Loucy (cell line): ENCODE measurements at regions not wholly inside any gene's neighbourhood (a gene's known extent, or its start where the extent isn't known, plus 50 kb on each side); places are given as distances from the start of the nearest gene placed in this dataset.

Experiments
- H2AFZ ChIP-seq: fragments of 200-600 bp; sonication (generic); 2 replicates; pipeline ENCODE4 v1.6.0; 2016; ENCODE audit warnings: antibody characterized with exemption, mild to moderate bottlenecking, low read length, moderate library complexity
- H3F3A ChIP-seq: fragments of 200-600 bp; 2 replicates; pipeline ENCODE4 v1.6.0; 2016; ENCODE audit warnings: antibody characterized with exemption, low read depth, mild to moderate bottlenecking
- H3K27me3 ChIP-seq: fragments of 200-600 bp; sonication (generic); 2 replicates; pipeline ENCODE4 v1.6.1; 2014; ENCODE audit warnings: low read length, mild to moderate bottlenecking; ENCODE audit not compliant: insufficient read depth, poor library complexity, severe bottlenecking
- H3K36me3 ChIP-seq: fragments of 200-600 bp; sonication (generic); 2 replicates; pipeline ENCODE4 v1.6.1; 2016; ENCODE audit warnings: low read length; ENCODE audit not compliant: insufficient read depth
- H3K4me1 ChIP-seq: fragments of 200-600 bp; sonication (generic); 2 replicates; pipeline ENCODE4 v1.5.1; 2014; ENCODE audit warnings: low read length, mild to moderate bottlenecking; ENCODE audit not compliant: insufficient read depth, poor library complexity, severe bottlenecking
- H3K4me2 ChIP-seq: fragments of 200-600 bp; sonication (generic); 2 replicates; pipeline ENCODE4 v1.6.0; 2014; ENCODE audit warnings: antibody characterized with exemption, low read length, low read depth, mild to moderate bottlenecking; ENCODE audit not compliant: poor library complexity, severe bottlenecking
- H3K4me3 ChIP-seq: fragments of 200-600 bp; sonication (generic); 2 replicates; pipeline ENCODE4 v1.5.1; 2014; ENCODE audit warnings: low read length, mild to moderate bottlenecking, mixed read lengths; ENCODE audit not compliant: poor library complexity, severe bottlenecking
- H3K79me2 ChIP-seq: fragments of 200-600 bp; sonication (generic); 2 replicates; pipeline ENCODE4 v1.6.1; 2014; ENCODE audit warnings: low read length; ENCODE audit not compliant: insufficient read depth
- H3K9ac ChIP-seq: fragments of 200-600 bp; sonication (generic); 2 replicates; pipeline ENCODE4 v1.6.0; 2014; ENCODE audit warnings: mild to moderate bottlenecking, low read depth, low read length, moderate library complexity; ENCODE audit not compliant: poor library complexity, severe bottlenecking
- H3K9me2 ChIP-seq: fragments of 200-600 bp; sonication (generic); replicated peaks from 2 replicates; pipeline ENCODE4 v1.6.1; 2016; ENCODE audit warnings: low read depth, low read length, mixed read lengths
- H3K9me3 ChIP-seq: fragments of 200-600 bp; sonication (generic); 2 replicates; pipeline ENCODE4 v1.6.1; 2014; ENCODE audit warnings: mild to moderate bottlenecking, antibody characterized with exemption, low read length, low read depth; ENCODE audit not compliant: insufficient read depth
- H4K20me1 ChIP-seq: fragments of 200-600 bp; sonication (generic); 2 replicates; pipeline ENCODE4 v1.6.0; 2014; ENCODE audit warnings: antibody characterized with exemption, low read length, mild to moderate bottlenecking; ENCODE audit not compliant: insufficient read depth, poor library complexity, severe bottlenecking
- EZH2phosphoT487 ChIP-seq: fragments of 200-600 bp; IDR thresholded peaks from 2 replicates; pipeline ENCODE4 v1.6.1; 2018; ENCODE audit warnings: antibody characterized with exemption, mild to moderate bottlenecking, moderate library complexity, borderline replicate concordance
- TF ChIP-seq, protein P1 (sequence below): fragments of 200-600 bp; sonication (generic); conservative IDR thresholded peaks from 2 replicates; pipeline ENCODE4 v1.5.1; 2014; ENCODE audit warnings: mild to moderate bottlenecking, antibody characterized with exemption, low read length

- Histone ChIP-seq H3K9ac (no peak overlapping the region), H4K20me1 (no peaks in the 10 kb centered on the region), H3K36me3 (no peaks in the 10 kb centered on the region), H2AFZ (no peak overlapping the region), H3K4me1 (no peaks in the 10 kb centered on the region), H3K27me3 (no peaks in the 10 kb centered on the region), H3K4me3 (no peak overlapping the region), H3F3A (no peaks in the 10 kb centered on the region), H3K9me3 (no peaks in the 10 kb centered on the region), H3K4me2 (no peak overlapping the region), H3K79me2 (no peaks in the 10 kb centered on the region), H3K9me2 (no peaks in the 10 kb centered on the region)
- no peak for TF ChIP-seq EZH2phosphoT487
- TF ChIP-seq, protein P1, sequence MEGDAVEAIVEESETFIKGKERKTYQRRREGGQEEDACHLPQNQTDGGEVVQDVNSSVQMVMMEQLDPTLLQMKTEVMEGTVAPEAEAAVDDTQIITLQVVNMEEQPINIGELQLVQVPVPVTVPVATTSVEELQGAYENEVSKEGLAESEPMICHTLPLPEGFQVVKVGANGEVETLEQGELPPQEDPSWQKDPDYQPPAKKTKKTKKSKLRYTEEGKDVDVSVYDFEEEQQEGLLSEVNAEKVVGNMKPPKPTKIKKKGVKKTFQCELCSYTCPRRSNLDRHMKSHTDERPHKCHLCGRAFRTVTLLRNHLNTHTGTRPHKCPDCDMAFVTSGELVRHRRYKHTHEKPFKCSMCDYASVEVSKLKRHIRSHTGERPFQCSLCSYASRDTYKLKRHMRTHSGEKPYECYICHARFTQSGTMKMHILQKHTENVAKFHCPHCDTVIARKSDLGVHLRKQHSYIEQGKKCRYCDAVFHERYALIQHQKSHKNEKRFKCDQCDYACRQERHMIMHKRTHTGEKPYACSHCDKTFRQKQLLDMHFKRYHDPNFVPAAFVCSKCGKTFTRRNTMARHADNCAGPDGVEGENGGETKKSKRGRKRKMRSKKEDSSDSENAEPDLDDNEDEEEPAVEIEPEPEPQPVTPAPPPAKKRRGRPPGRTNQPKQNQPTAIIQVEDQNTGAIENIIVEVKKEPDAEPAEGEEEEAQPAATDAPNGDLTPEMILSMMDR = no peak
Observed at GRCh38 chr13:73465617-73465971, 406.8 kb downstream of the KLF5 start.

DNA sequence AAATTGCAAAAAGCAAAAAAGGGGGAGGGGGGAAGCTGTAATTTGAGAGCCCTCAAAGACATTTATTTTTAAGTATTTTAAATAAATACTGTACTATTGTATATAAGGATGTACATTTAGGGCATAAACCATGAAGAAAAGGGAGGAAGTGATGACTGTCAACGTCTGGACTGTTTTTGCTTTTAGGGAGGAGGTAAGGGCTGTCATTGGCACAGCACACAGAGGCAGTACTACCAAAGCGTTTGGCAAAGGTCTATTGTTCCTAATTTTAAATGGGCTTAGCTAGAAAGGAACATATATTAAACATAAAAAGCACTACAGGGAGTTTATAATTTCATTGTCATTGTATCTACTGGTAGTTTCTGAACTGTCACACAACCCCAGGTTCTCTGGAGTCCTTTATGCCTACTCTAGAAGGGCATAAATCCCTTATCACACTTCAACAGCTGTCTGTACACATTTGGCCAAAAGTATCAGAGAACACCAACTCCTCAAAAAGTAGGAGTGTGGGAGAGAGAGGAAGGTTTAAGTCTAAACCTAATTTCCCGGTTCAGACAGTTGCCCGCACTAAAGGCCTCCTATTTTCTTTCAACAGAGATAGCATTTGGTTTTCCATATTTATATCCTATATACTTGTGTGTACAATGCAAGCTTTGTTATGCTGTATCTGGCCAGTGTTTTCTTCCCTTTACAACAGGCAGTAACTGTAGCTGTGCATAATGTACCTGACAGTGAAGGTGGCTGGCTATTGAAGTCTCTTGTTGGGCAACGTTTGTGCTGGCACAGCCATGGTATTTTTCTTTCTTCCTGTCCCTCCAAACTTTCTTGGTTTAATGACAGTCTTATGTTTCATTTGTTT lies 406.2 kb downstream of the KLF5 start:
- Histone ChIP-seq H3K36me3 (no peaks in the 10 kb centered on the region), H3K4me1 (no peaks in the 10 kb centered on the region), H4K20me1 (no peaks in the 10 kb centered on the region), H3K9me2 (no peaks in the 10 kb centered on the region), H3K9ac (no peak overlapping the region), H2AFZ (no peak overlapping the region), H3K79me2 (no peaks in the 10 kb centered on the region), H3K4me3 (no peak overlapping the region), H3F3A (no peaks in the 10 kb centered on the region), H3K9me3 (no peaks in the 10 kb centered on the region), H3K4me2 (no peak overlapping the region), H3K27me3 (no peaks in the 10 kb centered on the region)
- TF ChIP-seq, protein P1 = no peak
- TF ChIP-seq EZH2phosphoT487 = no peak

DNA sequence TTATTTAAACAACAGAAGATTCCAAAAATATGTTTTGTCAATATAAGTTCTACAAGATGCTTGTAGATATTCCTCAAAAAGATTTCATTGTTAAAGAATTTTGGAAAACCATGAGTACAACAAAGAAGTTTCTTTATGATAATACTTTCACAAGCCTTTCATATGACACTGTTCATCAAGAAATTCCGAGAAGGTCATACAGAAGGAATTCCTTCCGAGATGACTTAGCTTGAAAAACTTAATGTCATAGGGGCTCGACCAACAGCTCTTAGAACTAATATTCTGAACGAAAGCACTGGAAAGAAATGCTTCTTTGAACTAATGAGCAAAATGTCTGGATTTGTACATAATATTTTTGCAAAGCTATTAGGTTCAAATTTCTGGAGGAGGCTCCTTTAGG lies 403.4 kb downstream of the KLF5 start:
- Histone ChIP-seq H3K9me3 (no peaks in the 10 kb centered on the region), H3K79me2 (no peaks in the 10 kb centered on the region), H4K20me1 (no peaks in the 10 kb centered on the region), H3K4me3 (no peak overlapping the region), H2AFZ (no peak overlapping the region), H3K27me3 (no peaks in the 10 kb centered on the region), H3K9ac (no peak overlapping the region), H3F3A (no peaks in the 10 kb centered on the region), H3K4me1 (no peaks in the 10 kb centered on the region), H3K36me3 (no peaks in the 10 kb centered on the region), H3K4me2 (no peak overlapping the region), H3K9me2 (no peaks in the 10 kb centered on the region)
- TF ChIP-seq, protein P1 = no peak
- no peak for TF ChIP-seq EZH2phosphoT487
